NCI-H526 treated with DMSO at 0.1 percent for 48 hours (cell line): ENCODE measurements at regions not wholly inside any gene's neighbourhood (a gene's known extent, or its start where the extent isn't known, plus 50 kb on each side); places are given as distances from the start of the nearest gene placed in this dataset.

Source experiments
- DNase-seq: peaks from one replicate; lab custom pipeline; 2025; lab: John Stamatoyannopoulos, UW

- no peak for DNase-seq
Measured at GRCh38 chr2:74760875-74761630, 72.9 kb upstream of the HK2 start.

- DNase-seq: no peak
Measured at GRCh38 chr2:74762789-74763188, 71.1 kb upstream of the HK2 start.

GRCh38 chr2:74763962-74764428 lies 69.9 kb upstream of the HK2 start:
- DNase-seq: no peak

GRCh38 chr2:74764429-74765272 lies 69.3 kb upstream of the HK2 start:
- DNase-seq: no peak

- DNase-seq: no peak
Measured at GRCh38 chr2:74766780-74767179, 67.1 kb upstream of the HK2 start.

- no peak for DNase-seq
Measured at GRCh38 chr2:74767618-74768017, 66.3 kb upstream of the HK2 start.

GRCh38 chr2:74768401-74768914 lies 65.5 kb upstream of the HK2 start:
- DNase-seq: no peak

- no peak for DNase-seq
Measured at GRCh38 chr2:74772046-74772445, 61.9 kb upstream of the HK2 start.

- DNase-seq: no peak
Measured at GRCh38 chr2:74777161-74777900, 56.6 kb upstream of the HK2 start.

- DNase-seq: no peak
Measured at GRCh38 chr2:74778381-74779264, 55.3 kb upstream of the HK2 start.

GRCh38 chr2:74779265-74779558 lies 54.7 kb upstream of the HK2 start:
- no peak for DNase-seq

- no peak for DNase-seq
Measured at GRCh38 chr2:74779587-74780135, 54.3 kb upstream of the HK2 start.
